SK-N-SH (cell line): ENCODE measurements at regions not wholly inside any gene's neighbourhood (a gene's known extent, or its start where the extent isn't known, plus 50 kb on each side); places are given as distances from the start of the nearest gene placed in this dataset.

ENCODE experiments used
- CTCF ChIA-PET: fragments of 300-600, 350-600 bp; formaldehyde crosslinking; extraction: SDS; loops from one replicate; lab custom pipeline; 2021; lab: Yijun Ruan, JAX
- POLR2A ChIA-PET: fragments of 350-600 bp; sonication (Branson Sonifier 250); formaldehyde crosslinking; extraction: SDS; loops from one replicate; lab custom pipeline; 2020; ENCODE audit warnings: antibody characterized with exemption, inconsistent platforms; lab: Yijun Ruan, JAX
- DNase-seq: peaks from one replicate; pipeline ENCODE4 v3.0.0; 2012
- H2AFZ ChIP-seq: fragments of 200-600 bp; sonication (generic); 2 replicates; pipeline ENCODE4 v1.8.1; 2016; ENCODE audit warnings: antibody characterized with exemption, mild to moderate bottlenecking, low read depth
- H3F3A ChIP-seq: fragments of 200-600 bp; sonication (generic); replicated peaks from 2 replicates; pipeline ENCODE3; 2016; ENCODE audit warnings: antibody characterized with exemption, mild to moderate bottlenecking; ENCODE audit not compliant: insufficient read depth
- H3K27ac ChIP-seq, 2 experiments: fragments of 200-500 bp in 1 of 2; fragments of 200-600 bp in 1 of 2; sonication (Bioruptor generic) in 1 of 2; sonication (generic), shearing (Covaris generic) in 1 of 2; 2 replicates each; pipeline versions ENCODE4 v1.5.1 to v1.6.1; 2014 to 2016; ENCODE audit warnings: low read depth in 2 of 2, inconsistent platforms in 1 of 2, low read length in 1 of 2, mild to moderate bottlenecking in 1 of 2, mixed read lengths in 1 of 2
- H3K27me3 ChIP-seq: fragments of 200-600 bp; sonication (generic), shearing (Covaris generic); 2 replicates; pipeline ENCODE4 v1.6.1; 2016; ENCODE audit warnings: mixed run types; ENCODE audit not compliant: insufficient read depth
- H3K36me3 ChIP-seq, 2 experiments: fragments of 200-500 bp in 1 of 2; fragments of 200-600 bp in 1 of 2; sonication (Bioruptor generic) in 1 of 2; sonication (generic) in 1 of 2; replicated peaks in 1 of 2; 2 replicates each; pipeline versions ENCODE3 to v1.5.1; 2014 to 2016; ENCODE audit warnings: low read length in 1 of 2, mild to moderate bottlenecking in 1 of 2; ENCODE audit not compliant: insufficient read depth in 2 of 2, control insufficient read depth in 1 of 2
- H3K4me1 ChIP-seq, 2 experiments: fragments of 200-500 bp in 1 of 2; fragments of 200-600 bp in 1 of 2; sonication (Bioruptor generic) in 1 of 2; sonication (generic), shearing (Covaris generic) in 1 of 2; 2 replicates each; pipeline versions ENCODE4 v1.5.1 to v1.6.1; 2014 to 2016; ENCODE audit warnings: low read depth in 1 of 2, low read length in 1 of 2, mixed run types in 1 of 2; ENCODE audit not compliant: insufficient read depth in 2 of 2, control insufficient read depth in 1 of 2
- H3K4me2 ChIP-seq: fragments of 200-600 bp; sonication (generic), shearing (Covaris generic); 2 replicates; pipeline ENCODE4 v1.6.1; 2017; ENCODE audit warnings: mixed run types
- H3K4me3 ChIP-seq, 2 experiments: fragments of 200-500 bp in 1 of 2; fragments of 200-600 bp in 1 of 2; sonication (Bioruptor generic) in 1 of 2; sonication (generic), shearing (Covaris generic) in 1 of 2; 2 replicates each; pipeline versions ENCODE4 v1.5.1 to v1.8.1; 2014 to 2016; ENCODE audit warnings: low read depth in 2 of 2, inconsistent platforms in 1 of 2, low read length in 1 of 2, mild to moderate bottlenecking in 1 of 2, mixed read lengths in 1 of 2, moderate library complexity in 1 of 2
- H3K79me2 ChIP-seq: fragments of 200-600 bp; sonication (generic); 2 replicates; pipeline ENCODE4 v1.8.1; 2017; ENCODE audit warnings: mild to moderate bottlenecking; ENCODE audit not compliant: insufficient read depth
- H3K9ac ChIP-seq: fragments of 200-600 bp; sonication (generic); 2 replicates; pipeline ENCODE4 v1.6.1; 2017; ENCODE audit warnings: mixed run types
- H3K9me2 ChIP-seq: fragments of 200-600 bp; sonication (generic); 2 replicates; pipeline ENCODE4 v1.6.1; 2017; ENCODE audit warnings: mixed run types
- H3K9me3 ChIP-seq: fragments of 200-600 bp; sonication (generic); 2 replicates; pipeline ENCODE4 v1.6.1; 2017; ENCODE audit warnings: mixed run types, mild to moderate bottlenecking, moderate library complexity
- H4K20me1 ChIP-seq: fragments of 200-600 bp; sonication (generic); 2 replicates; pipeline ENCODE4 v1.6.1; 2017; ENCODE audit warnings: mild to moderate bottlenecking, mixed run types; ENCODE audit not compliant: insufficient read depth
- CHD2 ChIP-seq: fragments of 150-350 bp; IDR thresholded peaks from 2 replicates; pipeline ENCODE4 v1.6.1; 2018; ENCODE audit warnings: low read length; ENCODE audit not compliant: partially characterized antibody
- EP300 ChIP-seq, 2 experiments: IDR thresholded peaks; 2 replicates each; pipeline versions ENCODE4 v1.4.0 to v1.6.1; 2012; ENCODE audit warnings: borderline replicate concordance in 1 of 2, low read depth in 1 of 2, low read length in 1 of 2
- EZH2phosphoT487 ChIP-seq: fragments of 200-600 bp; sonication (generic); IDR thresholded peaks from 2 replicates; pipeline ENCODE4 v1.6.1; 2017; ENCODE audit warnings: low read depth, mixed run types, mild to moderate bottlenecking, antibody characterized with exemption, moderate library complexity, borderline replicate concordance
- FOSL2 ChIP-seq: IDR thresholded peaks from 2 replicates; pipeline ENCODE4 v1.4.0; 2012; ENCODE audit warnings: low read depth, mild to moderate bottlenecking, moderate library complexity, borderline replicate concordance
- IRF3 ChIP-seq: fragments of 150-350 bp; IDR thresholded peaks from 2 replicates; pipeline ENCODE4 v1.6.1; 2016; ENCODE audit warnings: mild to moderate bottlenecking, low read depth, low read length
- MAX ChIP-seq: IDR thresholded peaks from 2 replicates; pipeline ENCODE4 v1.4.0; 2012; ENCODE audit warnings: low read depth
- NRF1 ChIP-seq: IDR thresholded peaks from 2 replicates; pipeline ENCODE4 v1.6.1; 2012; ENCODE audit warnings: low read depth, mild to moderate bottlenecking, low read length
- RAD21 ChIP-seq: IDR thresholded peaks from 2 replicates; pipeline ENCODE4 v1.6.1; 2012; ENCODE audit warnings: mild to moderate bottlenecking, low read length
- RCOR1 ChIP-seq: fragments of 150-350 bp; IDR thresholded peaks from 2 replicates; pipeline ENCODE4 v1.6.1; 2017; ENCODE audit warnings: antibody characterized with exemption, low read length
- SIN3A ChIP-seq: IDR thresholded peaks from 2 replicates; pipeline ENCODE4 v1.6.1; 2012; ENCODE audit warnings: low read depth, mild to moderate bottlenecking, low read length, moderate library complexity, borderline replicate concordance
- TAF1 ChIP-seq: IDR thresholded peaks from 2 replicates; pipeline ENCODE4 v1.6.1; 2012; ENCODE audit warnings: low read depth, mild to moderate bottlenecking, low read length, moderate library complexity, borderline replicate concordance
- TCF12 ChIP-seq: IDR thresholded peaks from 2 replicates; pipeline ENCODE4 v1.4.0; 2012
- TEAD4 ChIP-seq: IDR thresholded peaks from 2 replicates; pipeline ENCODE4 v1.4.0; 2012; ENCODE audit warnings: mild to moderate bottlenecking, borderline replicate concordance; ENCODE audit not compliant: insufficient read depth
- USF1 ChIP-seq: IDR thresholded peaks from 2 replicates; pipeline ENCODE4 v1.4.0; 2012; ENCODE audit warnings: low read depth, borderline replicate concordance
- USF2 ChIP-seq: fragments of 150-350 bp; IDR thresholded peaks from 2 replicates; pipeline ENCODE4 v1.6.1; 2017; ENCODE audit warnings: antibody characterized with exemption, low read length, low read depth, borderline replicate concordance
- ZBTB33 ChIP-seq: IDR thresholded peaks from 2 replicates; pipeline ENCODE4 v1.4.0; 2012; ENCODE audit warnings: low read depth, borderline replicate concordance
- WGBS: methylation state at CpG from one replicate; pipeline ENCODE4 v1.1.6; 2017; ENCODE audit warnings: low lambda C conversion rate; 5-methylcytosine and 5-hydroxymethylcytosine counted together

- CTCF ChIA-PET: no interaction called here
- no peaks in the 10 kb centered on the region for H3K4me1 ChIP-seq
- no peak overlapping the region for H3K4me3 ChIP-seq
- no peaks in the 10 kb centered on the region for H3K79me2 ChIP-seq
- TF ChIP-seq TAF1: no peak
- no peak for TF ChIP-seq CHD2
- no peak for TF ChIP-seq EP300 (IDR thresholded peaks at IDR 0.05; ENCODE audit: borderline replicate concordance in 1 of 2, low read depth in 1 of 2, low read length in 1 of 2)
- no peak for TF ChIP-seq MAX
- TF ChIP-seq TEAD4: no peak
- TF ChIP-seq SIN3A: no peak
- TF ChIP-seq FOSL2: no peak
- no peak for TF ChIP-seq TCF12
- no peak for TF ChIP-seq ZBTB33
- TF ChIP-seq EZH2phosphoT487: no peak
- TF ChIP-seq RAD21: no peak
- TF ChIP-seq USF1: no peak
- TF ChIP-seq NRF1: no peak
- TF ChIP-seq USF2: no peak
- no peak for TF ChIP-seq RCOR1
- no peak for TF ChIP-seq IRF3
- H3K27ac ChIP-seq: no peak overlapping the region
- no peak for DNase-seq
- POLR2A ChIA-PET: no interaction called here
- no peak overlapping the region for H2AFZ ChIP-seq
- 0% methylated on average over 2 of the region's 2 CpGs for WGBS
- no peaks in the 10 kb centered on the region for H4K20me1 ChIP-seq
- H3K4me2 ChIP-seq: no peak overlapping the region
- no peak overlapping the region for H3K9ac ChIP-seq
- H3K36me3 ChIP-seq: no peaks in the 10 kb centered on the region
- H3K9me3 ChIP-seq: no peaks in the 10 kb centered on the region
- H3F3A ChIP-seq: no peaks in the 10 kb centered on the region
- H3K27me3 ChIP-seq: no peaks in the 10 kb centered on the region
- no peaks in the 10 kb centered on the region for H3K9me2 ChIP-seq
Observed at GRCh38 chrX:80984118-80984517, 174.4 kb upstream of the BRWD3 start.
